Keratinocyte (primary cell): ENCODE measurements at regions not wholly inside any gene's neighbourhood (a gene's known extent, or its start where the extent isn't known, plus 50 kb on each side); places are given as distances from the start of the nearest gene placed in this dataset.

ENCODE experiments used
- DNase-seq: peaks from one replicate; pipeline ENCODE4 v3.0.0-alpha.2; 2011; ENCODE audit warnings: low read depth, missing footprints, low spot score
- FAIRE-seq: peaks from 2 replicates; lab custom pipeline; 2011; peaks lifted over from hg19 to GRCh38; lab: Jason Lieb, UNC
- H2AFZ ChIP-seq: 2 replicates; pipeline ENCODE4 v1.6.0; 2012; ENCODE audit warnings: low read length, control low read depth, inconsistent platforms; ENCODE audit not compliant: control insufficient read depth
- H3K27ac ChIP-seq: 2 replicates; pipeline ENCODE4 v1.5.1; 2011; ENCODE audit warnings: low read length; ENCODE audit not compliant: control insufficient read depth, insufficient read depth
- H3K27me3 ChIP-seq: 3 replicates; pipeline ENCODE4 v1.6.0; 2011; ENCODE audit warnings: low read length; ENCODE audit not compliant: control insufficient read depth, insufficient read depth; ENCODE audit errors: extremely low read depth
- H3K36me3 ChIP-seq, 2 experiments: 2 replicates in 1 of 2; 3 replicates in 1 of 2; pipeline ENCODE4 v1.5.1; 2011; ENCODE audit warnings: low read length in 2 of 2, mild to moderate bottlenecking in 1 of 2; ENCODE audit not compliant: control insufficient read depth in 2 of 2, insufficient read depth in 2 of 2; ENCODE audit errors: extremely low read depth in 1 of 2
- H3K4me1 ChIP-seq: 3 replicates; pipeline ENCODE4 v1.5.1; 2011; ENCODE audit warnings: low read length; ENCODE audit not compliant: control insufficient read depth, insufficient read depth; ENCODE audit errors: extremely low read depth
- H3K4me2 ChIP-seq: 3 replicates; pipeline ENCODE4 v1.6.0; 2011; ENCODE audit warnings: low read depth, low read length; ENCODE audit not compliant: control insufficient read depth, insufficient read depth; ENCODE audit errors: extremely low read depth
- H3K4me3 ChIP-seq, 3 experiments: fragments of 200-600 bp in 1 of 3; sonication (generic) in 1 of 3; 2 replicates in 2 of 3; 3 replicates in 1 of 3; pipeline ENCODE4 v1.5.1; 2011 to 2016; ENCODE audit warnings: low read length in 3 of 3, mild to moderate bottlenecking in 3 of 3, control low read depth in 2 of 3, inconsistent platforms in 1 of 3, low read depth in 1 of 3, mixed read lengths in 1 of 3, mixed run types in 1 of 3, moderate library complexity in 1 of 3; ENCODE audit not compliant: control insufficient read depth in 2 of 3, insufficient read depth in 2 of 3; ENCODE audit errors: extremely low read depth in 1 of 3
- H3K79me2 ChIP-seq: 2 replicates; pipeline ENCODE4 v1.6.0; 2012; ENCODE audit warnings: low read length; ENCODE audit not compliant: control insufficient read depth, insufficient read depth
- H3K9ac ChIP-seq: 3 replicates; pipeline ENCODE4 v1.6.0; 2011; ENCODE audit warnings: low read length; ENCODE audit not compliant: control insufficient read depth, insufficient read depth; ENCODE audit errors: extremely low read depth
- H3K9me1 ChIP-seq: 3 replicates; pipeline ENCODE4 v1.6.0; 2011; ENCODE audit warnings: low read length; ENCODE audit not compliant: control insufficient read depth, insufficient read depth; ENCODE audit errors: extremely low read depth
- H3K9me3 ChIP-seq: 2 replicates; pipeline ENCODE4 v1.5.1; 2012; ENCODE audit warnings: low read depth, low read length; ENCODE audit not compliant: control insufficient read depth
- H4K20me1 ChIP-seq: 3 replicates; pipeline ENCODE4 v1.6.0; 2011; ENCODE audit warnings: low read length; ENCODE audit not compliant: control insufficient read depth, insufficient read depth; ENCODE audit errors: extremely low read depth
- EZH2 ChIP-seq: IDR thresholded peaks from one replicate; pipeline ENCODE4 v1.6.1; 2012; ENCODE audit warnings: inconsistent platforms, mild to moderate bottlenecking, low read length, moderate library complexity
- dilution Hi-C: fragments of 300-500 bp; cut with MboI; formaldehyde crosslinking; loops from one replicate; pipeline ENCODE4 v1.7.0; 2020; ENCODE audit warnings: low sequenced_read_pairs; ENCODE audit not compliant: extremely low pct_ligation_motif_present
- TF ChIP-seq, protein P1 (sequence below), 3 experiments: IDR thresholded peaks in 1 of 3; conservative IDR thresholded peaks in 1 of 3; optimal IDR thresholded peaks in 1 of 3; 2 replicates in 2 of 3; 3 replicates in 1 of 3; pipeline versions ENCODE3 to v1.5.1; 2011; ENCODE audit warnings: low read length in 3 of 3, mild to moderate bottlenecking in 3 of 3, moderate library complexity in 2 of 3, control low read depth in 1 of 3, inconsistent platforms in 1 of 3; ENCODE audit not compliant: insufficient read depth in 2 of 3; ENCODE audit errors: extremely low read depth in 1 of 3

GRCh38 chr12:79515530-79515935 lies 175.2 kb downstream of the PAWR start:
- no peak for DNase-seq
- TF ChIP-seq, protein P1, sequence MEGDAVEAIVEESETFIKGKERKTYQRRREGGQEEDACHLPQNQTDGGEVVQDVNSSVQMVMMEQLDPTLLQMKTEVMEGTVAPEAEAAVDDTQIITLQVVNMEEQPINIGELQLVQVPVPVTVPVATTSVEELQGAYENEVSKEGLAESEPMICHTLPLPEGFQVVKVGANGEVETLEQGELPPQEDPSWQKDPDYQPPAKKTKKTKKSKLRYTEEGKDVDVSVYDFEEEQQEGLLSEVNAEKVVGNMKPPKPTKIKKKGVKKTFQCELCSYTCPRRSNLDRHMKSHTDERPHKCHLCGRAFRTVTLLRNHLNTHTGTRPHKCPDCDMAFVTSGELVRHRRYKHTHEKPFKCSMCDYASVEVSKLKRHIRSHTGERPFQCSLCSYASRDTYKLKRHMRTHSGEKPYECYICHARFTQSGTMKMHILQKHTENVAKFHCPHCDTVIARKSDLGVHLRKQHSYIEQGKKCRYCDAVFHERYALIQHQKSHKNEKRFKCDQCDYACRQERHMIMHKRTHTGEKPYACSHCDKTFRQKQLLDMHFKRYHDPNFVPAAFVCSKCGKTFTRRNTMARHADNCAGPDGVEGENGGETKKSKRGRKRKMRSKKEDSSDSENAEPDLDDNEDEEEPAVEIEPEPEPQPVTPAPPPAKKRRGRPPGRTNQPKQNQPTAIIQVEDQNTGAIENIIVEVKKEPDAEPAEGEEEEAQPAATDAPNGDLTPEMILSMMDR (optimal IDR thresholded peaks at IDR 0.05 in 1 of 3, IDR thresholded peaks at IDR 0.05 in 1 of 3, conservative IDR thresholded peaks at IDR 0.05 in 1 of 3; ENCODE audit: extremely low read depth in 1 of 3, insufficient read depth in 2 of 3, low read length in 3 of 3): no peak
- TF ChIP-seq EZH2: no peak
- dilution Hi-C loops: no loop called here
- H3K27me3 ChIP-seq: no peaks in the 10 kb centered on the region
- no peaks in the 10 kb centered on the region for H3K4me1 ChIP-seq
- H2AFZ ChIP-seq: no peak overlapping the region
- no peaks in the 10 kb centered on the region for H3K9me3 ChIP-seq
- H3K79me2 ChIP-seq: no peaks in the 10 kb centered on the region
- no peak overlapping the region for H3K27ac ChIP-seq
- FAIRE-seq: no peak
- H3K4me3 ChIP-seq: no peak overlapping the region
- no peaks in the 10 kb centered on the region for H4K20me1 ChIP-seq
- no peaks in the 10 kb centered on the region for H3K9me1 ChIP-seq
- no peak overlapping the region for H3K4me2 ChIP-seq
- no peak overlapping the region for H3K9ac ChIP-seq
- H3K36me3 ChIP-seq: no peaks in the 10 kb centered on the region

- dilution Hi-C loops: no loop called here
- Histone ChIP-seq H4K20me1 (no peaks in the 10 kb centered on the region), H3K4me3 (no peak overlapping the region), H3K27ac (no peak overlapping the region), H3K4me2 (no peak overlapping the region), H3K9ac (no peak overlapping the region), H3K79me2 (no peaks in the 10 kb centered on the region), H3K9me3 (no peaks in the 10 kb centered on the region), H3K4me1 (no peaks in the 10 kb centered on the region), H2AFZ (no peak overlapping the region), H3K36me3 (no peaks in the 10 kb centered on the region), H3K9me1 (no peaks in the 10 kb centered on the region), H3K27me3 (no peaks in the 10 kb centered on the region)
- TF ChIP-seq, protein P1 (optimal IDR thresholded peaks at IDR 0.05 in 1 of 3, IDR thresholded peaks at IDR 0.05 in 1 of 3, conservative IDR thresholded peaks at IDR 0.05 in 1 of 3; ENCODE audit: extremely low read depth in 1 of 3, insufficient read depth in 2 of 3, low read length in 3 of 3): no peak
- no peak for TF ChIP-seq EZH2
- DNase-seq (no peak), FAIRE-seq (no peak)
Measured at GRCh38 chr12:79514730-79515529, 175.8 kb downstream of the PAWR start.
